ENCODE measurements at regions not wholly inside any gene's neighbourhood (a gene's known extent, or its start where the extent isn't known, plus 50 kb on each side); places are given as distances from the start of the nearest gene placed in this dataset.

DNA sequence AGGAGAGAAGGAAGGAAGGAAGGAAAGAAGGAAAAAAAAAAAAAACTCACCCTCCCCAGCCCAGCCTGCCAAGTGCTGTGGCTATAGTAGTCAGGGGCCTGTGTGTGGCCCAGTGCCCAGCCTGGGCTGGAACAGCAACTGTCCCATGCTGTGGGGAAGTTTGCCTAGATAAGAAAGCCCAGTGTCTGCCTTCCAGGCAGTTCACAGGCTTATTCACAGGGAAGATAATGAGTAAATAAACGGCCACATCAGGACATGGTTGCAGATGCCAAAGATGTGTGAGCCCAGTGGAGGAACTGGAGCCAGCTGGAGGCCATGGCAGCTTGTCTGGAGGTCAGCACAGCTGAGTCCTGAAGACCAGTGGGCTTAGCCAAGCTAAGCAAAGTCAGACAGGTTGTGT is 132.4 kb upstream of the FOXK1 start:
- Histone ChIP-seq H3K36me3 (no peaks in the 10 kb centered on the region), H3K4me1 (no peaks in the 10 kb centered on the region), H3K9me3 (no peaks in the 10 kb centered on the region), H3K27me3 (ENCODE audit: low read depth) (no peaks in the 10 kb centered on the region), H3K27ac (no peak overlapping the region), H3K4me3 (no peak overlapping the region)
- DNase-seq = no peak
- TF ChIP-seq, protein P1, sequence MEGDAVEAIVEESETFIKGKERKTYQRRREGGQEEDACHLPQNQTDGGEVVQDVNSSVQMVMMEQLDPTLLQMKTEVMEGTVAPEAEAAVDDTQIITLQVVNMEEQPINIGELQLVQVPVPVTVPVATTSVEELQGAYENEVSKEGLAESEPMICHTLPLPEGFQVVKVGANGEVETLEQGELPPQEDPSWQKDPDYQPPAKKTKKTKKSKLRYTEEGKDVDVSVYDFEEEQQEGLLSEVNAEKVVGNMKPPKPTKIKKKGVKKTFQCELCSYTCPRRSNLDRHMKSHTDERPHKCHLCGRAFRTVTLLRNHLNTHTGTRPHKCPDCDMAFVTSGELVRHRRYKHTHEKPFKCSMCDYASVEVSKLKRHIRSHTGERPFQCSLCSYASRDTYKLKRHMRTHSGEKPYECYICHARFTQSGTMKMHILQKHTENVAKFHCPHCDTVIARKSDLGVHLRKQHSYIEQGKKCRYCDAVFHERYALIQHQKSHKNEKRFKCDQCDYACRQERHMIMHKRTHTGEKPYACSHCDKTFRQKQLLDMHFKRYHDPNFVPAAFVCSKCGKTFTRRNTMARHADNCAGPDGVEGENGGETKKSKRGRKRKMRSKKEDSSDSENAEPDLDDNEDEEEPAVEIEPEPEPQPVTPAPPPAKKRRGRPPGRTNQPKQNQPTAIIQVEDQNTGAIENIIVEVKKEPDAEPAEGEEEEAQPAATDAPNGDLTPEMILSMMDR (IDR thresholded peaks at IDR 0.05) = no peak
- intact Hi-C loops (cut with DNase I) = no loop called here
- peak in 1 of 2 donors; percentile 65 for ATAC-seq

DNA sequence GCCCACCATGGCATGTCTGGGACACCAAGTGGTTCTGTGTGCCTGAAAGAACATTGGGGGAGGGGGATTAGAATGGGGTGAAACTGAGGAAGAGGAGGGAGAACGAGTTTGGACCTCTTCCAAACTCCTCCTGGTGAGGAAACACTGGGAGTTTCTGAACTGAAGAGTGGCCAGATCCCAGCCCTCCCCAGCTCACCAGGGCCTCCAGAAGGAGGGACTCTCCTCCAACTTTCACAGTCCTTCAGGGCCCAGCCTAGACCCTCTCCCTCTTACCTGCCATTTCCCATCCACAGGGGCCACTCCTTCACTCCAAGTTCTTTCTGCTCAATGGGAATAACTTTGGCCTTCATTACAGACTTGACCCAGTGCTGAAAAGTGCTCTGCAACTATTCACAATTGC is 132.0 kb upstream of the FOXK1 start:
- DNase-seq (no peak), ATAC-seq (no peak)
- H3K4me3 ChIP-seq = no peak overlapping the region
- no peaks in the 10 kb centered on the region for H3K9me3 ChIP-seq
- H3K4me1 ChIP-seq = no peaks in the 10 kb centered on the region
- H3K27me3 ChIP-seq (ENCODE audit: low read depth) = no peaks in the 10 kb centered on the region
- no peaks in the 10 kb centered on the region for H3K36me3 ChIP-seq
- TF ChIP-seq, protein P1 (IDR thresholded peaks at IDR 0.05) = no peak
- intact Hi-C loops (cut with DNase I) = no loop called here
- H3K27ac ChIP-seq = no peak overlapping the region

DNA sequence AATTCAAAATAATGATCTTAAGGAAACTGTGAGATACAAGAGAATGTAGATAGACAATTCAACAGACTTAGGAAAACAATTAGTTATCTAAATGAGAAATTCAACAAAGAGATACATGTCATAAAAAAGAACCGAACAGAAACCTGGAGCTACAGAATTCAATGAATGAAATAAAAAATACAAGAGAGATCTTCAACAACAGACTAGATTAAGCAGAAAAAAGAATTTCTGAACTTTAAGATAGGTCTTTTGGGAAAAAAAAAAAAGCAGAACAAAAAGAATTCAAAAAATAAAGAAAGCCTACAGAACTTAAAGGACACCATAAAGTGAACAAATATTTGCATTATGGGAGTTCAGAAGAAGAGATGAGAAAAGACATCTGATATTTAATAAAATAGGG is 129.1 kb upstream of the FOXK1 start:
- Histone ChIP-seq H3K9me3 (peaks cover 5% of the 10 kb centered on the region), H3K4me3 (no peak overlapping the region), H3K4me1 (no peaks in the 10 kb centered on the region), H3K27me3 (ENCODE audit: low read depth) (no peaks in the 10 kb centered on the region), H3K36me3 (no peaks in the 10 kb centered on the region), H3K27ac (no peak overlapping the region)
- intact Hi-C loops (cut with DNase I) = no loop called here
- ATAC-seq = no peak
- TF ChIP-seq, protein P1 (IDR thresholded peaks at IDR 0.05) = no peak
- DNase-seq = no peak

DNA sequence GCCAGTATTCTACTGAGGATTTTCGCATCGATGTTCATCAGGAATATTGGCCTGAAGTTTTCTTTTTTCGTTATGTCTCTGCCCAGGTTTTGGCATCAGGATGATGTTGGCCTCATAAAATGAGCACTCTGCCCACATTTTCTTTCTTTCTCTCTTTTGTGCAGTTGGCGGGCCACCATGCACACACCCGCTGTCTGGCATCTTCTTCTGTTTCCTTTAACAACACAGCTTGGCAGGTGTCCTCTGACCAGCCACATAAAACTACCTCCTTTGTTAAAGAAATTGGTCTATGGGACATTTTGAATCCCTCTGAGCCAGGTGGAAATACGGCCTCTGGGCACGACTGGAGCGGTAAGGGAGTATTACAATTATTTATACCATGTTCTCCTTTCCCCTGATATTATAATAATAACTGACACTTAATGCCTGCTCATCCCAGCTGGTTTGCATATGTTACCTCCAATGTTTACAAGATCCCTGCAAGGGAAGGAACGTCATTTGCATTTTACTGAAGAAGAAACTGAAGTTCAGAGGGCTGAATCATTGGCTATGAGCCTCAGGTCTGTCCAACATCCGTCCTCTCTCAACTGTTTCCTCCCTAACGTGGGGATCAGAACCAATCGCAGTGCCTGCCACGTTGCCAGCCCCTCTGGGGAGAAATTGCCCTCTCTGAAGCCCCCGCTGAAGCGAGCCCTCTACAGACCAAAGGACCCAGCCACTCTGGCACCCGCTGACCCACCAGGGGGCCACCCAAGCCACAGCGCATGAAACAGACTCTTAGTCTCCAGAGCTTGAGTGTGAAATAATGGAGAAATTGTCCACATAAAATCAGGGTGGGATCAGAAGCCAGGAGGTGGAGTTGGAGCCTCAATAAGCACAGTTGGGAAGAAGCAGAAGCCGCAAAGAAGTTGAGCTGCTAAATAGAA is 125.0 kb upstream of the FOXK1 start:
- H3K36me3 ChIP-seq = no peaks in the 10 kb centered on the region
- intact Hi-C loops (cut with DNase I) = no loop called here
- ATAC-seq (no peak), DNase-seq (no peak)
- H3K27me3 ChIP-seq (ENCODE audit: low read depth) = no peaks in the 10 kb centered on the region
- no peaks in the 10 kb centered on the region for H3K4me1 ChIP-seq
- peaks cover 5% of the 10 kb centered on the region for H3K9me3 ChIP-seq
- TF ChIP-seq, protein P1 (IDR thresholded peaks at IDR 0.05) = no peak
- no peak overlapping the region for H3K4me3 ChIP-seq
- H3K27ac ChIP-seq = no peak overlapping the region

DNA sequence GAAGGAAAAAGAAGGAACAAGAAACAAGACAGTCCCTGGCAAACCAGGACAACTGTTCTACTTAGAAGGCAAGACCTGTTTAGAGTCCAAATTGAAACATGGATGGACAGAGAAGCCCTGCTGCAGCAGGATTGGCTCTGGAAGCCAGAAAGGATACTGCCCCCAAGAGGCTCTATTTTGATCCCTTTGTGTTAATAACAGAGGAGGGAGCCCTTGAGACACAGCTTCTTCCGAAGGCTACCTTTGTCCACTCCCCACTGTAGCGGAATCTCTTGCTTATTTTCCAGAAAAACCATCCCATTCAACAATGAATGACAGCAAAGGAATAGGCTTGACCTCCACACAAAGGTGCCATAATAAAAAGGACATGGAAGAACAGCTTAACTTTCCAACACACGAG is 120.3 kb upstream of the FOXK1 start:
- ATAC-seq (no peak), DNase-seq (no peak)
- Histone ChIP-seq H3K4me1 (no peaks in the 10 kb centered on the region), H3K27me3 (ENCODE audit: low read depth) (no peaks in the 10 kb centered on the region), H3K36me3 (no peaks in the 10 kb centered on the region), H3K27ac (no peak overlapping the region), H3K4me3 (no peak overlapping the region), H3K9me3 (no peaks in the 10 kb centered on the region)
- TF ChIP-seq, protein P1 (IDR thresholded peaks at IDR 0.05) = no peak
- intact Hi-C loops (cut with DNase I) = no loop called here
